Islet precursor cell (in vitro differentiated cells): ENCODE measurements at regions not wholly inside any gene's neighbourhood (a gene's known extent, or its start where the extent isn't known, plus 50 kb on each side); places are given as distances from the start of the nearest gene placed in this dataset.

Experiments
- DNase-seq: peaks from one replicate; pipeline ENCODE4 v3.0.0-alpha.2; 2018

DNA sequence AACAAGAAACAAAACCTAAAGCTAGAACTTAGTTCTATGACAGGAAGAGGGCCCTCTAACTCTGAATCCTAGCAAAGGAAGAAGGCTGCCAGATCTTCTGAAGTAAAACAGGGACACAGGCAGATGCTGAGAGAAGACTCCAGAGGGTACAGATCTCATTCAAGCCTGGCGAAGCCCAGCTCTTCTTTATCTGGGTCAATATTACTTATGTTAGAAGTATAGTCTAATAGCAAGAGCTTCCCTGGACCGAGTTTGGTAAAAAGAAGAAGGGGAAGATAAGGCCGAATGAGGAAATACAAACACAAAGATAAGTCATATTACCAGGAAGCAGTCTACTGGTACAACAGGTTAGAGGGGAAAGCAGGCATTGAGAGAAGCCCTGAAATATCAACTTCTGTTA lies 79.9 kb upstream of the CCDC91 start:
- no peak for DNase-seq

- DNase-seq = no peak
Measured at GRCh38 chr12:28114488-28114887, 75.8 kb upstream of the CCDC91 start.

- DNase-seq = no peak
Measured at GRCh38 chr12:28121433-28121832, 68.8 kb upstream of the CCDC91 start.

DNA sequence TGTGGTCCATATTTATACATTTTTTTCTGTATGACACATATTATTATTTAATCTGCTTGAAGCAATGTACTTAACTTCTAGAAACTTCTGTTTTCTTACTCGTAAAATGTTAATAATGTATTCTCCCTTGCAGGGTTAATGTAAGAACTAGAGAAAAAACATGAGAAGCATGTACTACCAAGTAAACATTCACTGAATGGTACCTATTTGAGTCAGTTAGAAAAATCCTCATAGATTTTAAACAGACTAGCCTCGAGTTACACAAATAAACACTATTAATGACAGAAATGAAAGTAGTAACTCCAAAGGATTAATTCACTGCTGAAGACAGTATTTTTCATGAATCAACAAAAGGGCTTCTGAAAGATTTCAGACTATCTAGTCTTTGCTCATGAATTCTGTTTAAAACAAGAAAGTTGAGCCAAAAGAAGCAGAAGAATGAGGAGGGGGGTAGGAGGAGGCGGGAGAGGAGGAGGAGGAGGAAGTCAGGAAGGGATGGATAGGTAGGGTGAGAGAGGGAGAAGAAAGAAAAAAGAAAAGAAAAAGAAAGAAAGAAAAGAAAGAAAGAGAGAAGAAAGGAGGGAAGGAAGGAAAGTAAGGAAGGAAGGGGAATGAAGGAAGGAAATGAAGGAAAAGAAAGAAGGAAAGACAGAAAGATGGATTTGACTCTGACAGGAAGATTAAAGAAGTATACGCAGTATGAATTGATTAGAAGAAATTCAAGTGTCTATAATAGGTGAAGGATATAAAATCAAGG lies 68.2 kb upstream of the CCDC91 start:
- no peak for DNase-seq

DNA sequence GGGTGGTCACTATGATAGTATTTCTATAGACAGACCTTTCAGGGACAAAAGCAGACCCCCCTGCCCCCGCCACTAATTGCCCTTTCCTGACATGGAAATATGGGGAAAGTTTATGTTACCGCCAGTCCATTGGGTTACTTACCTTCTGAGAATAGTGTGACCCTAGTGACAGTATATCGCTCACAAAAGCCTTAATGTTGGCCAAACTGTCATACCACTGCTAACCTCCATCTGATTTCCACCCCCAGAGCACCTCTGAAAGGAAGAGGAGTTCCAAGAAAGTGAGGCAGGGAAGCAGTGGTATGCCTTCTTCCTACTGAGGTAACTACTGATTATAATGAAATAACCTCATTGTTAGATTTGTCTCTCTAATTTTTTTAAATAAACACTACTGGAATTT lies 67.5 kb upstream of the CCDC91 start:
- no peak for DNase-seq

DNA sequence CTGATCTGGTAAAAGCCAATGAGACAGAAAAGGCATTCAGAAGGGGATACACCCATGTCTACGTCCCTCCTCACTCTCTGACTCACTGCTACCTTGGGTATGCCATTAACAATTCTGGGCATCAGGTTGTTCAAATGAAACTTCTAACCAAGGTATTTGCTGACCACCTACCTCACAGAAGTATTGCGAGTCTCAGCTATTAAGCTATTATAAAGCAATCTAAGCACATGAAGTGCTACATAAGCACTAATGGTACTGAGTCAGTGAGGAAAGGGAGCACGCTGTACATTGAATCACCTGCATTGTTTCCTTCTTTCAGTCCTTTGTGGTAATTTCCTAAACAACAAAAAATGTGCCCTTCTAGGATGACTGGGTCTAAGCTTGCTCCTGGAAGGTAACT lies 62.8 kb upstream of the CCDC91 start:
- DNase-seq = no peak

DNA sequence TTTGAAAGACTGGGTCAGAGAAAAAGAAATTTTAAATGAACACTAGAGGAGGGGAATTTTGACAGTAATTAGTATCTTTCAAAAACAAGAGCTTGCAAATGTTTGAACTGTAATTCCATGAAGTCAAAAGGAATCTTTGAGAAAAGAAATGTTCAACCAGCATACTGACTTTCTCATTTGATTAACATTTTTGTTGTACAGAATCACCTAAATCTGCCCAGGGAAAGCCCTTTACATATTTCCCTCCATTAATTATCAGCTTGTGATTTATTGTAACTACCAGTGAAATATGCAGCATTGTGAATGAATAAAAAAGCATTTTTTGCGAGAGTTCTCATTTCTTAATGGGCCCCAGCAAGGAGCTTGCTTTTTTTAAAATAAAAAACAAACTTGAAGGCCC lies 61.2 kb upstream of the CCDC91 start:
- DNase-seq = no peak

- DNase-seq = no peak
Measured at GRCh38 chr12:28130234-28130624, 60.0 kb upstream of the CCDC91 start.

GRCh38 chr12:28130625-28131598 lies 59.3 kb upstream of the CCDC91 start:
- DNase-seq = no peak

DNA sequence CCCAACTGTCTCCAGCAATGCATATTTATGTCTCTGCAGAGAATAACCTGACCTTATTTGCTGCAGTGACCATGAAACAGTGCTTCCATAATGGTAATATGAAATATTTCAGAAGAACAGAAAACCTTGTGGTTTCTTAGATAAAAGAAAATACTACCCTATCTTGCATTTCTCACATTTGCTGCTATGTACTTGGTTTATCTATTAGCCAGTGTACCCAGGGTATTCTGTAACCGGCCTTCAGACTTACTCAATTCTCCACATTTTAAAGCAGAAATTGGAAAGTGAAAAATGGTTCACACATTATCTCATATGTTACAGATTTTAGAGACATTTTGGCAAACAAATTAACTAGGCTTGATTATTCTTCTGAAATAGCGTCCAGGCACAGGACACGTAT lies 57.9 kb upstream of the CCDC91 start:
- no peak for DNase-seq

DNA sequence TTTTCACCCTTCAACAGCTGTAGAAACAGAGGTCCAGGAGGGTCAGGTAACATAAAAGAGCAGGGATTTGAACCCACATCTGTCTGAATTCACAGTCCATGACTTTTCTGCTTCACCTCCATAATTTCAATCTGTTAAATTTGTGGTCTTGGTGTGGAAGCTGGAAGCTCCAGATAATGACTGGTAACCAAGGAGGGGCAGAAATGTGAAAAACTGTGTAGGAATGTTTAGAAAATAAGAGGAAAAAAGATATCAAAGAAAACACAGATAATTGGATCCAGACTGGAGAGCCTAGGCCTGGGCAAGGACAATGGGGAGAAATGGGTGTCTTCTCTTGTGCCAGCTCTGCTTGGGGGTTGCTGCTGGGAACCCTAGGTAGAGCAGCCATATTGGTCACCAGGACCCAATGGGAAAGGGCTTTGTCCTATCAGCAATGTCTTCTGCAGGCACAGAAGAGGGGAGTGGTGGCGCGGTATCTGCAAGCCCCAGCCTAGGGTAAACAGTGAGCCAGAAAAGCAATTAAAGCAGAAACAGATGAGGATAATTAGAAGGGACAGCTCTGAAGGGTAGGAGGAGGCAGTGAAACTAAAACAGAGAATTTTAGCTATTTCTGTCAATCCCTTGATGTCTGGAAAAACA lies 54.3 kb upstream of the CCDC91 start:
- DNase-seq = no peak

DNA sequence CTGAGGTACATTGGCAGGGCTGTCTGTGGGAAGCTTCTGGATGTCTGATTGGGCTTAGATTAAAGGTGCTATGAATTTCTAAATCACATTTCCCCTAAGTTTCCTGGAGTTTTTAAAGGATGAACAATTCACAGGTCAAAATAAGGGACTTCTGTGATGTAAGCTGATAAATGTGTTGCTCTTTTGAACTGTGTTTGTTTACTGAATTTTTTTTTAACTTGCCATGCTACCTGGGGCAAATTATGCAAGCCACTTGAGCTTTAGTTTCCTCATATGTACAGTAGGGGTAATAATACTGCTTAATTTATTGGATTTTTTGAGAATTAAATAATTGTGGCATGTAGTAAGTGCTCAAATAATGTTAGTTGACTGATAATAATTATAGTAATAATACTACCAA lies 52.8 kb upstream of the CCDC91 start:
- no peak for DNase-seq

- DNase-seq = no peak
Measured at GRCh38 chr12:28140404-28140803, 49.9 kb upstream of the CCDC91 start.
